HEK293T (cell line): ENCODE measurements at regions not wholly inside any gene's neighbourhood (a gene's known extent, or its start where the extent isn't known, plus 50 kb on each side); places are given as distances from the start of the nearest gene placed in this dataset.

ENCODE experiments used
- FOXK2 ChIP-seq: fragments of 450-650 bp; IDR thresholded peaks from 2 replicates; pipeline ENCODE4 v1.6.1; 2016; ENCODE audit warnings: mild to moderate bottlenecking
- SP1 ChIP-seq: fragments of 450-650 bp; IDR thresholded peaks from 2 replicates; pipeline ENCODE4 v1.6.1; 2017
- ZNF384 ChIP-seq: fragments of 450-650 bp; IDR thresholded peaks from 2 replicates; pipeline ENCODE4 v1.6.1; 2016

DNA sequence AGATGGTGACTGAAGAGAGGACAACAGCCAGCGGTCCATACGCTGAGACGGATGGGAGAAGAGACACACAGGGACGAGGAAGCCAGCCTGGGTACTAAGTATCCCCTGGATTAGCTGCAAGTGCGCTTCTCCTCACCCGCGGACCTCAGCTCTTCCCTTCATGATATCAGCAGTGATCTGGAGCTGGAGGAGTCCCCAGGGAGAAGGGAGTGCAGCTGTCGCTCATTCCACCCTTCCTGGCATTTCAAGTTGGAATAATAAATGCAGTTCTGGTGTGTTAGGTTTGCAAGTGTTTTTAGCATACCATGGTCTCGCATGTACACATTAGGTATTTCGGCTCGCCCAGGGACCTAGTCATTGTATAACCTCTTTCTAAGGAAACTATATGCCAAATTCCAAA lies 88.5 kb upstream of the C1QTNF9B start:
- TF ChIP-seq FOXK2 (no peak), SP1 (no peak), ZNF384 (no peak)
